ENCODE measurements at regions not wholly inside any gene's neighbourhood (a gene's known extent, or its start where the extent isn't known, plus 50 kb on each side); places are given as distances from the start of the nearest gene placed in this dataset.
"Not testable (repeated sequence)": the region's sequence is repeated elsewhere in the genome, so short reads cannot be mapped to it uniquely, and the experiment has no call there.

DNA sequence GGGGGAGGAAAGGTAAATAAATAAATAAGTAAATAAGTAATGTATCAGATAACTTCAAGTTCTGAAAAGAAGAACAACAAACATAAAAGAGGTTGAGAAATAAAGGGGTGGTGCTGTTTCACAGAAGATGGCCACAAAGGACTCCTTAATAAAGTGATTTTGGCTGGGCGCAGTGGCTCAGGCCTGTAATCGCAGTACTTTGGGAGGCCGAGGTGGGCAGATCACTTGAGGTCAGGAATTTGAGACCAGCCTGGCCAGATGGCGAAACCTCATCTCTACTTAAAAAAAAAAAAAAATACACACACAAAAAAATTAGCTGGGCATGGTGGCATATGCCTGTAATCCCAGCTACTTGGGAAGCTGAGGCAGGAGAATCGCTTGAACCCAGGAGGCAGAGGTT lies 315.5 kb downstream of the MIAT start:
- not testable (repeated sequence) for DNase-seq (ENCODE audit: low read depth)

DNA sequence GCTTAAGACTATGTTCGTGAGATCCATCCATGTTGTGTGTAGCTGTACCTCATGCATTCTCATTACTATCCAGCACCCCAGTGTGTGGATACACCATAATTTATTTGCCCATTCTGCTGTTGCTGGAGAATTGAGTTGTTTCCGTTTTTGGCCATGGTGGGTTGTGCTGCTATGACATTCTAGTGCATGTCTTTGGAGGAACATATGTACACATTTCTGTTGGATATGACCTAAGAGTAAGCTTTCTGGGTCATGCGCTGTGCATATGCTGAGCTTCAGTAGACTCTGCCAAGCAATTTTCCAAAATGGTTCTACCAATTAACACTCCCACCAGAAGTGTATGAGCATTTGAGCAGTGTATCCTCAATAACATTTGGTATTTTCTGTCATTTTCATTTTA lies 316.6 kb downstream of the MIAT start:
- no peak for DNase-seq (ENCODE audit: low read depth)

DNA sequence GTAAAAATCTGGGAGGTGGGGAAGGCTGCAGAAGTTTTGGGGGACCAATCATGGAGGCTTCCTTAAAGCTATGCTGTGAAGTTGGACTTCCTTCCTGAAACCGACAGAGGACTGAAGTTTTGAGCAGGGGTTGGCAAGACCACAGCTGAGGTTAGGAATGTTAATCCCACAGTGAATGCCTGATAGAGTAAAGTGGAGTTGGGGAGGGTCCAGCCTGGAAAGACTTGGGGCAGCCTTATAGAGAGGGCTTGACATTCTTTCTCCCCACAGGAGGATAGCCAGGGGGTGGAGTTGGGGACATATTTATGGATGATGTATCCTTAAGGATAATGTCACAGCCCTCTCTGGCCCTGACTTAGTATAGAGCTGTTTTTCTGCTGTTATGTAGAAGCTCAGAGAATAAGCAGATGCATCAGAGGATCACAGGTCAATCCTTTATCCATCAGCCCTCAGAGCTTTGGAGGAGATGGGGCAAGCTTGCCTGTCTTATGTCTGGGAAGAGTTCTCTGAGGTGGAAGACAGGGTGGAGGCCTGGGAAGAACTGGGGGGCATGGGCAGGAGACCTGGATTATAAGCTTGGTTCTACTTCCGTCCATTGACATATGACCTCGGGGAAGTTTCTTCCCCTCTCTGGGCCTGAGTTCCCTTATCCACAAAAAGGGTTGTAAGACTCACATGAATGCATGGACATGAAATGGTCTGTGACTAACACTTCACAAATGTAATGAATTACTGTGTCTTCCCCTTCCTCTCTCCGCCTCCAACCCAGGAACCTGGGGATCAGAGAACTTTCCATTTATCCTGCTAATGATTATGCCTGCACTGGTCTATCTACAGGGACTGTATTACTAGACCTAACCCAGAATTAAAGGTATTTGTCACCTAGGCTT lies 317.8 kb downstream of the MIAT start:
- no peak for DNase-seq (ENCODE audit: low read depth)

DNA sequence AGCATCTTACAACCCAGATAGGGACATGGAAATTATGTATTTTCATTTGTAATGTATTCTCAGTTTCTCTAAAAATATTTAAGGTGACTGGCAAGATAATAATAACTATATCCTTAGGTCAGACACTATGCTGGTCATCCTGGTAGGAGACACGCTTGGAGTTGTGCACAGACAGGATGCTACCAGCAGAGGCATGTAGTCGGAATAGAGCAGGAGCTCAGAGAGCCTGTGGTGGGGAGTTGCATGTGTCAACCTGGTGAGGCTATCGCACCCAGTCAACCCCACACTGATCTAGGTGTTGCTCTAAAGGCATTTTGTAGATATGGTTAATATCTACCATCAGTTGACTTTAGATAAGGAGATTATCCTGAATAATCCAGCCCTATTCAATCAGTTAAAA lies 318.5 kb downstream of the MIAT start:
- no peak for DNase-seq (ENCODE audit: low read depth)

DNA sequence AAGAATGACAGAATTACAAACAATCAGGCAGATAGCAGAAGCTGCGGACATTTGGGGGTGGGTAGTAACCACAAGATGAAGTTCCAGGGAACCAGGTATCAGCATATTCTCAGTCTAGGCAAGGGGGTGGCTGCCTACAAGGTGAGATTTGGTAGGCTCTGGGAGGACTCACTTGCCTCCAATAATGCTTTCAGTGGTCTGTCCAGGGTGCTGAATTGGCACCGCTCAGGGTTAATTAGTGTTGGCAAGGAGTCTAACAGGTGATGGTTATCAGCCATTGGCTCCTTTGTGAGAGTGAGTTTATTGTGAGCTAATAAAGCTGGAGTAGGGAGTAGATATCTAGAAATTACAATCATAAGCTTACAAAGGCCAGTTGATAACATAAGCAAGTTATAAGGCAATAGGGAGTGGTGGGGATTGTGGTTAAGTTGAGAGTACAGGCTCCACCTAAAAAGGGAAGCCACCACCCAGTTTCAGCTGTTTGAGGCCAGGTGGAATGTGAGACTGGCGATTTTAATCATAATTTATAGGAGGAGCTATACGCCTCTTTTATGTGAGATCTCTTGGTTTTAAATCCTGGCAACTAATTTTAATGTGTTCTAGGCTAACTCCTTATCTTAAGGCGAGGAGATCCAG lies 320.5 kb downstream of the MIAT start:
- no peak for DNase-seq (ENCODE audit: low read depth)

DNA sequence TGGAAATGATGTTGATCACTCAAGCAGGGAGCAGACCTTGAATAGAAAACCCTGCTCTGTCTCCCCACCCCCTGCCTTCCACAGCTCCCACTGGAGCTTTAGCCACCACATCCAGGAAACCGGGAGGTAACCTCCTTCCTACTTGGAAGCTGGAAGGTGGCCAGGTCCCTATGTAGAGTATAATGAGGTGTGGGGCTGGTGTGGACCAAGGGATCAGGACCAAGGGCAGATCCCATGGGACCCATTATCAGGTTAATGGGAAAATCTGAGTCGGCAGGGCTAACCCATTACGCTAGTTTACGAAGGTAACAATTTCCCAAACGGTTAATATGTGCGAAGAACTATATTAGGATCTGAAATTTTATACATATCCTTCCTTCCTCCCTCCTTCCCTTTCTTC lies 321.9 kb downstream of the MIAT start:
- DNase-seq (ENCODE audit: low read depth): no peak

DNA sequence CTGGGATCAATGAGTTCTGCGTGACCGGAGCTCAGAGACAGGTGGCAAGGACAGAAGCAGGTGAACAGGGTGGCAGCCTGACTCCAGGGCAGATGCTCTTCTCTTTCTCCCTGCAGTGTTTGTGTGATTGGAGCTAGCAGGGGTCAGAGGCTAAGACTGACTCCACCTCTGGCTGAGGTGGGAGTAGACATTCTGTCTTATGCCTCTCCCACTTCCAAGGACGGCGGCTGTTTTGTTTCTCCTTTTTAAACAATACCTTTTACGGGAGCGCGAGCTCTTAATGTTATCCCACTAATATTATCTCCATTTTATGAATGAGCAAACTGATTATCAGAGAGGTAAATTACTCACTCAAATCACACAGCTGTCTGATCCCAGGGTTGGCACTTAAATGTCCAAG lies 323.7 kb downstream of the MIAT start:
- no peak for DNase-seq (ENCODE audit: low read depth)

DNA sequence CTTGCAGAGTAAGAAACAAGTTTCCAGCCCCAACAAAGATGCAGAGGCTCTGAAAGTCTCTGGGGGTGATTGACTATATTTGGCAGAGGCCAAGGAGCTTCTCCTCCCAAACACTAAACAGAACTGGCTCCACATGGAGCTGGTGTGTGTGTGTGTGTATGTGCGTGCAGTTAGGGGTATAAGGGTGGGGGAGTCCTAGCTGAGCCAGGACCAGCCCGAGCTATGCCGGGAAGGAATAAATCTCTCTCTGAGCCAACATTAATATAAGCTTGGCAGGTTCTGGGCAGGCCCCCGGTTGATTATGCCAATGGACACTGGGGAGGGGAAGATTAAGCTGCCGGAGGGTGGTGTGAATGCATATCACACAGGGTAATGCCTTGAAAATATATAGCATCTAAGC lies 324.2 kb downstream of the MIAT start:
- no peak for DNase-seq (ENCODE audit: low read depth)

DNA sequence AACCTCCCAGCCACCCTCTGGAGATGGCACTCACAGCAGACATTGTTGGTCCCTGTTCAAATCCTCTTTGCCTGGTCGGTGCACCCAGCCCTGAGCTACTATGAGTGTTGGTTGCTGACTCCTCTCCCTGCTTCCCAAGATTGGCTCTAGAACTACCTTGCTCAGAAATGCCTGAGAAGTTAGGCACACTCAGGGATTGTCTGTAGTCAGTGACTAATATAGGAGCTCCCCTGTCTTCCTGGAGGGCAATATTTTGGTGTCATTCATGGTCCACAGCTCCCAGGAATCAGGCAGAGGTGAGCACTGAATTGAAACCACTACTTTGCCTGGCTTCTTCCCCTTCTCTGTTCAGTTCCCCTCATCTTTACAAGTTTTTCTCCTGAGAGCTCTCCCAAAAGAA lies 325.9 kb downstream of the MIAT start:
- DNase-seq (ENCODE audit: low read depth): no peak

DNA sequence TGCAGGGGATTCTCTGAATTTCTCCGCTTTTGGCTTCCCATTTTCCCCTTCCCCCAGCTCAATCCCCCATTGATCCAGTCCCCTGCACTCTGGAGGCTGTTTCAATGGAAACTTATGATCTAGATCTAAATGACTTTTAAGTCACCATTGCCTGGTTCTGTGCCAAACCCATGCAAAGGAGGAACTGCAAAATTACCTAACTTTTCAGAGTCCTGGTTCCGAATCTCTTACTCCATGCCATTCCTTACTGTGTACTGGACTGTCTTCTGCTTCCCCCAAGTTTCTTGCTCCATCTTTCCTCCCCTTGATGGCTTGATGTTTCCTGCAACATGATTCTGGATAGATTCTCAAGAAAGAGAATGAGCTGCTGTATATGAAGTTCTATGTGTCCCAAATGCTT lies 327.8 kb downstream of the MIAT start:
- no peak for DNase-seq (ENCODE audit: low read depth)

DNA sequence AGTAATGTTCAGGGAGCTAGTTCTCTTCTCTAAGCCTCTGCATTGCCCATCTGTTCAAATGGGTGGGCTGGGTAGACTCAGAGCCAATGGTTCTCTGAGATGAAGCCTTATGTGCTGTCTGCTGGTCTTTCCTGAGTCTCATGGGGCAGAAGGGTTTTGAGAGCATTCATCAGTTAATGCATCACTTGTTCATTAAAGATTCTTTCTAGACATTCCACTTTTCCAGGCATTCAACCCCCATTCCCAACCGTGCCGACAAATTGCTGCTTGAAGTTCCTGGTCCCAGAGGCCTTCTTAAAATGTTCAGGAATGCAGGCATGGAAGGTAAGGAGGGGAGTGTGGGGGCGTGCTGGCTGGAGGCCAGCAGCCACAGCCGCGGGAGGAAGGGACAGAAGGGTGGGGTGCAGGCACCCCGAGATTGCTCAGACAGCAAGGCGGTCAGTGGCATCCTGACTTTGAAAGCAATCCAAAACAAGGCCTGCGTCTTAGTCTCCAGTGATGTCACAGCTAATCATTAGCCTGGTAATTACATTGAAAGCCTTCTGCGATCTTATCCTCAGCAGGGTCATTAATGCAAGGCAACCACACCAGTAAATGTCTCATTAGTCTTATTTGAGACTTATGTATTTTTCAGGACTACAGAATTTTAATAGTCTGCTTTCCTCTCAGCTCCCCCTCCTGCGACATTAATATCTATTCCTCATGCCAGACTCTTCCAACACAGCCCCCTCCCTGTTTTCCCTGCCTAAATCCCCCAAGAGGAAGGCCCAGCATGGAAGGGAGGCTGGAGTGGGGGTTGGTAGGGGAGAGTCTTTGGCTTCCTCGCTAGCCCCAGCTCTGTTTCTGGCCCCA lies 328.8 kb downstream of the MIAT start:
- DNase-seq (ENCODE audit: low read depth): no peak

DNA sequence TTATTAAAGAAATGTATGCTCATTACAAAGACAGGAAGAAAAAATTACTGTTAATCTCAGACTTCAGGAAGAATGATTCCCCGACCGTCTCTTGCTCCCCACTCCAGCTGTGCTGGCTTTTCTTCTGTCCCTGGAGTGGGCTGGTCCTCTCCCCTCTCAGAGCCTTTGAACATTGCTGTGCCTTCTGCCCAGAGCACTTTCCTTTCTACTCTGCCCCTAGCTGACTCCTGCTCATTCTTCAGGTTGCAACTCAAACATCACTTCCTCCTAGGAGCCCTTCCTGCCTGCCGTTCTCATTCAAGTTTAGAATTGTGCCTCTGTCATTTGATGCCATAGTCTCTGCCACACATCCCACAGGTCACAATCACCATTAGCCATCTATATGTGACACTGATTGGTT lies 329.5 kb downstream of the MIAT start:
- DNase-seq (ENCODE audit: low read depth): no peak

DNA sequence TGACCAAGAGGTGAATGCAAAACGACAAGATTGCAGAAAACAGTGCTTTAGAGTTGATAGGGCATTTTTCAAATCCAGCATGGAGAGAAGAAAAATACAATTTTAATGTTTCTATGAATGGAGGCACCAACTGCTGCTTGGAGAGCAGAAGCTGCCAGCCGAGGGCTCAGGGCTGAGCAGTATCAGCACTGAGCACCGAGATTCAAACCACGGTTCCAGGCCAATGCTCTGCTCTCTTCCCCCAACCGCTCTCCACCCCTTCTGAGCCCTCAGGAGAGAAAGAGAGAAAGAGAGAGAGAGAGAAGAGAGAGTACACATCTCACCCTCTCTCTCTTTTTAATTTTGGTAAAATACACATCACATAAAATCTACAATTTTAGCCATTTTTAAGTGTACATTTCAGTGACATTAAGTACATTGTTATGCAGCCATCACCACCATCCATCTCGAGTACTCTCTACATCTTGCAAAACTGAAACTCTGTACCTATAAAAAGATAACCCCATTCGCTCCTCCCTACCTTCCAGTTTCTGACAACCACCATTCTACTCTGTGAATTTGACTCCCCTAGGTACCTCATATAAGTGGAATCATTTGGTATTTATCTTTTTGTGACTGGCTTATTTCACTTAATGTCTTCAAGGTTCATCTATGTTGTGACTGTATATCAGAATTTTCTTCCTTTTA lies 333.3 kb downstream of the MIAT start:
- DNase-seq (ENCODE audit: low read depth): no peak

DNA sequence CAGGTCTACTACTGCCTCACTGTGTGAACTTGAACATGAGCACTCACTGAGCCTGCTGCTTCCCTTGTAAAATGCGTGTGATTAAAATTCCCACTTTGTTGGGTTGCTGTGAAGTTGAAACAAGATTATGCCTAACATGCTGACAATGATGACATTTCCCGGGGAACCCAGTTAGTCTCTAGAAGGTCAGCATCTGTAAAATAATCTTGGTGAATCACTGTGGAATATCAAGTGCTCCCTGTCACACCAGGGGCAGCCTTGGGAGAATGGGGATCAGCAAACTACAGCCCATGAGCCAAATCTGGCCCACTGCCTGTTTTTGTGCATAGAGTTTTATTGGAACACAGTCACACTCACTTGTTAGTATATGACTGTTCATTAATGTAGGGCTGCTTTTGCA lies 335.2 kb downstream of the MIAT start:
- DNase-seq (ENCODE audit: low read depth): no peak

DNA sequence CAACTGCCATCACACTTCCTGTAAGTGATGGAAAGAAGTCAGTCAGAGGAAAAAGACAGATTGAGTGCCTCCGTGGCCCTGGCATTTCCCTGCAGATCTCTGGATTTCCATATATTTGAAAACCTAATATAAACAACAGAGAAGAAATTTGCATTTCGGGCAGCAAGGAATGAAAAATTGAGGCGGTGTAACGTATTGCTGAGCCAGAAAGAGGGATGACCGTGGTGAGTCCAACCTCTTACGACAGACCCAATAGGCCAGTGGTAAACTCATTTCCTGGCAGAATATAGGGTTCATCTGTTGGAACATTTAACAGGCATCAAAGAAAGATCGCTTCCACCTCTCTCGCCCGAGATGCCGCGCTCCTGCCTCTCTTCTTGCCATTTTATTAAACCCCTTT lies 336.5 kb downstream of the MIAT start:
- no peak for DNase-seq (ENCODE audit: low read depth)

DNA sequence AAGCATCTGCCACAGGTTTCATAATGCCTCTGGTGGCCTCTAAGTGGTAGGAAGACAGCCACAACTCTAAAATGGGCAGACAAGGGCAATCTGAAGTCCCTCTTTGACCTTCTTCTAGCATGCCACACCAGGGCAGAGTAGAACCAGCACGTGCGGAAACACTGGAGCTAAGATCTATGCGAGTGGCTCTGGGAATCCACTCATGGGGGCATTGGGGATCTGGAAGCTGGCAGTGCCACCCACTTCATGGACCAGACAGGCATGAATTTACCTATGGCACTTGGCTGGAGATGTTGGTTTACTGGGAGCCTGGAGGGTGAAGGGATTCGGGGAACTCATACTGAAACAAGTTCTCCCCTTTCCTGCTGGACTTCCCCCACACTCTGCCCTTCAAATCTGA lies 337.4 kb downstream of the MIAT start:
- no peak for DNase-seq (ENCODE audit: low read depth)

DNA sequence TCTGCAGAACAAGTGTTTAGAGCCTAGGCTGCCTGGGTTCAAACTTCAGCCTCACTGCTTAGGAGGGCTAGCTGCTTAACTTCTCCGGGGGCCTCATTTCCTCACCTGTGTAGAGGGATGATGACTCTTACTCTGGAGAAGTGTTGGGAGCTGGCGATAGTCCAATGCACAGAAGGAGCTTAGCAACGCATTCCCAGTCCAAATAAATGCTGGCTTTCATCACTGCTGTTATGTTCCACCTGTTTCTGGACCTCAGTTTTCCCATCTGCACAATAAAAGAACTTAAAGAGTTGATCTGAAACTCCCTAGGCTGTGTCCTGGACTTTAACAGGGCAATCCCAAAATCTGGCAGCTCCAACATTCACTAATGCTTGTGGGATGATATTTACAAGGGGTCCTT lies 337.8 kb downstream of the MIAT start:
- no peak for DNase-seq (ENCODE audit: low read depth)

DNA sequence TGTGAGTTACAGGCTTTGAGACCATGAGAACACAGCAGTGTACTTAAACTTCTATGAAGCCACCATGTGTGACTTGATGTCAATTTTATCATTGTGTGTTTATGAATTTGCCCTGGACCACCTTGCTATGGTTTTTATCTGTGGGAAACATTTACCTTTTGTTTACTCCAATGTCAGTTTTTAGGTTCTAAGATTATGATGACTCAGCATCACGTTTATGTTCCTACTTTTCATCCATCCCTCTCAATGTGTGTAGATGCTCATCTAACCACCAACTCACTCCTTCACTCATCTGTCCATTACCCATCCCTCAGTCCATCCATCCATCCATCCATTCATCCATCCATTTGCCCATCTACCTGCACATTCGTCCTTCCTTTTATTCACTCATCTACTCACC lies 338.8 kb downstream of the MIAT start:
- DNase-seq (ENCODE audit: low read depth): no peak

DNA sequence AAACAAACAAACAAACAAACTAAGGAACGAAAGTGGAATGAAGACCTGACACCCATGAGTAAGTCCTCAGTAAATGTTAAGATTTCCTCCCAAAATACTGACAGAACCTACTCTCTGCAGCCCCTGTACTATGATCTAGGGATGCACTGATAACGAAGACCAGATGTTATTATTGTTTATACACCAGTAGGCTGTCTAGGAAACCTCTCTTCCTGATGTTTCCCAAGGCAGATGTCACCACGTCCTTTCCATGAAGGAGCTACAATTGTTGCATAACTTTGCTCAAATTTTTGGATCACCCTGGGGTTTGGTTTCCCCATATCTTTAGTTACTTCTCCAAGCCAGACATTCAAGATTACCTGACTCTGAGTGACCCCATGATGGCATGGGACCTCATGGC lies 340.7 kb downstream of the MIAT start:
- no peak for DNase-seq (ENCODE audit: low read depth)

DNA sequence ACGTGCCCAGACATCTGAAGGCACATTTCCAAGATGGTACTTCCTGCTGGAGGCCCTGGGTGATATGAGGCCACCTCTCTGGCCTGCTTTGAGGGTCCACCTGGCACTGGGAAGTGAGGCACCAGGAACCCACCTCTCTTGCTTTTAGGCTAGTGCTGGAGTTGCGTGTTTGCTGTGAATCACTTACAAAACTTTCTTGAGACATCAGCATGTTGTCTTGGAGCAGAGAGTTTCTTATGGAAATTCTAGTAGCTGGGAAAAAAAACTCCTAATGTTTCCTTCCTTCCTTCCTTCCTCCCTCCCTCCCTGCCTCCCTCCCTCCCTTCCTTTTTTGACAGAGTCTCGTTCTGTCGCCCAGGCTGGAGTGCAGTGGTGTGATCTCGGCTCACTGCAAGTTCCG lies 341.3 kb downstream of the MIAT start:
- no peak for DNase-seq (ENCODE audit: low read depth)

DNA sequence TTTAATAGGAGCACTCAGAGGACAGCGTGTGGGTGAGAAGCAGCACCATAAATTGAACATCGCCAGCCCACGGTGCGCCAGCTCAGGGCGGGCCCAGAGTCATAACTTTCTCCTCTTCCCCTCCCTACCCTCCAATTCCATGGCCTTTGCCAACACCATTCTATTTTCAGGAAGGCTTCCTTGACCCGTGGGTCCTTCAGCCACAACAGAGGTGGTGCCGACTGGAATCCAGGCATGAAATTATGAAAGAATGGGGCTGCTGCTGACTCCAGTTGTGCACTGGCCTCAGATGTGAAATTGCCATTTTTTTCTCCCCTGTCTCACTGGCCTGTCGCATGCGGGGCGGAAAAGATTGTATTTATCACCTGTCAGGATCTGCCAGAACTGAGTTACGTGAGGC lies 345.9 kb downstream of the MIAT start:
- DNase-seq (ENCODE audit: low read depth): no peak

DNA sequence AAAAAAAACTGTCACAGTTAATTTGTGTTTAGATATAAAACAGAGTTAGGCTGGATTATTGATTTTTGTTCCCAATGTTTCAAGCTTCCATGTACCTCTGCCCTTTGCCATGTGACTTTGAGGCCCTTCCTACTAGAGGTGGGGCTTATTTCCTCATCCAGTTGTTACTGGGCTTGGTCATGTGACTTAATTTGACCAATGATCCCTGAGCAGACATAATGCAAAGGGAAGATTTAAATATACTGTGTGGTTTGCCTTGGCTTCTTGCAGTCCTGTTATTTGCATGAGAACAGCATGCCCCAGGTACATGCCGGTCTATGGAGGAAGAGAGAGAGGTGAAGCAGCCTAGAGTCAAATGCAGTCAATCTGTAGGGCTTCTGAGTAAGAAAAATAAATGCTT lies 347.0 kb downstream of the MIAT start:
- no peak for DNase-seq (ENCODE audit: low read depth)

Measured in activated T-cell treated with anti-CD3 and anti-CD28 coated beads for 1 hour (primary cell).